IMR-90 (cell line): ENCODE measurements at regions not wholly inside any gene's neighbourhood (a gene's known extent, or its start where the extent isn't known, plus 50 kb on each side); places are given as distances from the start of the nearest gene placed in this dataset.

Source experiments
- CTCF ChIP-seq: conservative IDR thresholded peaks from 2 replicates; pipeline ENCODE4 v1.5.1; 2012; ENCODE audit warnings: mild to moderate bottlenecking, low read depth, low read length, improper control_type of control experiment
- MXI1 ChIP-seq: IDR thresholded peaks from 2 replicates; pipeline ENCODE4 v1.6.1; 2012; ENCODE audit warnings: low read depth, mild to moderate bottlenecking, low read length, moderate library complexity, borderline replicate concordance

- no peak for TF ChIP-seq MXI1
- no peak for TF ChIP-seq CTCF
Measured at GRCh38 chr4:66059556-66059955, 389.3 kb upstream of the EPHA5 start.
